Kidney tubule cell (primary cell): ENCODE measurements at regions not wholly inside any gene's neighbourhood (a gene's known extent, or its start where the extent isn't known, plus 50 kb on each side); places are given as distances from the start of the nearest gene placed in this dataset.

Experiments
- DNase-seq: peaks from one replicate; pipeline ENCODE4 v3.0.0-alpha.2; 2018; ENCODE audit warnings: low spot score

DNA sequence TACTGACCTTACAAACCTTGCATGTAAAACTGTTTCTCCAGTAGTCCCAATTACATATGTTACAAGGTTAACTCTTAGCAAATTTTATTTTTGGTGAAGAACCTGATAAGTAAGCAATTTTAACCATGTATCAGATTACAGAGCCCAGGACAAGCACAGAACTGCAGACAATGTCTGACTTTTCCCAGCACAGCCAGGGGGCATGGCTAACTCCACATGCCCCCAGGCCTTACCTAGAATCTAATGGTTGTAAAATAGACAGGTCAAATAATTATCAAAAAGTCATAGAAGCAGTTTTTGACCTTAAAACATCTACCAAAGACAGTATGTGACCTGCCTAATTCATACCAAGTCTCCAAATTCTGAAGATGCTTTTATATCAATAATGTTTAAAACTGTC, 364.1 kb downstream of the FOXO1 start:
- DNase-seq = no peak

DNA sequence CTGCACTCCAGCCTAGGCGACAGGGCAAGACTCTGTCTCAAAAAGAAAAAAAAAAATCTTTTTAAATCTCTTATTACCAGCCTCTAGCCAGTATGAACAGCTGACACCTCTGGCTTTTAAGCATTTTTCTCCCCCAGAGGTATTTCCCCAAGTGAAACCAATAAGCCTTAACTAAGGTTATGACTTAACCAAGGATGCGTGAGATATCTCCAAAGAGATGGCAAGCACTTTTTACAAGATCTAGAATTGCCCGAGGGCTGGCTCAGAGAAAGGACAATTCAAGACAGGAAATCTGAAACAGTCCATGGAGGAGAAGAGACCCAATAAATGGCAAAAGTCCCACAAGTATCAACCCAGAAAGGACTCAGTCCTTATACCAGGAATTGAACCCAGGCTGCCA, 362.1 kb downstream of the FOXO1 start:
- DNase-seq = no peak

DNA sequence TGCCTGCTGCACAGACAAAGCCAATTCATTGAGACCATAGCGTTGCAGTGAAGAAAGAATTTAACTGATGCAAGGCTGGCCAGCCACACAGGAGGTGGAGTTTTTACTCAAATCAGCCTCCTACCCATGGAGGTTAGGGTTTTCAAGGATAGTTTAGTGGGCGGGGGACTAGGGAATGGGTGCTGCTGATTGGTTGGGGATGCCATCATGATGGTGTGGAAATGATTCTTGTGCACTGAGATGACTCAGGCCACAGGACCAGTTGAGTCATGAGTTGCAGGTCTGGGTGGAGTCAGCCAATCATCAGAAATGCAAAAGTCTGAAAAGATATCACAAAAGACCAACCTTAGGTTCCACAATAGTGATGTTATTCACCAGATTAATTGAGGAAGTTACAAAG, 359.6 kb downstream of the FOXO1 start:
- DNase-seq = peak; percentile 5

DNA sequence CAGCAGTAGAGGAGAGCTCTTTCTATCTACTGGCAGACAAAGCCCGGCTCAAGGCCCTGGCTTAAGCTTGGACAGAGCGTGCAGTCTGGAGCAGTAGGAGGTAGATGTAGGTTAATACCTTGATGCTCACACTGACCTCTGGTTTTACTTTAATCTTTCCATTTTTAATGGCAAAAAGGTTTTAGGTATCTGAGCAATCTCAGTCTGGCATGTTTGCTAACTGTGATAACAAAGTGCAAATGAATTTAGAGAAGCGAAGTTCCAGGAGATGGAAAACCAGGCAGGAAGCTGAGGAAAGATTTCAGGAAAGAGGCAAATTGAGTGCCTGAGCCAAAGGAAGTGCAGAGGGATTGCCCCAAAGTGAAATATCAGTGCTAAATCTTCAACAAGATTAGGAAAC, 356.6 kb downstream of the FOXO1 start:
- no peak for DNase-seq

DNA sequence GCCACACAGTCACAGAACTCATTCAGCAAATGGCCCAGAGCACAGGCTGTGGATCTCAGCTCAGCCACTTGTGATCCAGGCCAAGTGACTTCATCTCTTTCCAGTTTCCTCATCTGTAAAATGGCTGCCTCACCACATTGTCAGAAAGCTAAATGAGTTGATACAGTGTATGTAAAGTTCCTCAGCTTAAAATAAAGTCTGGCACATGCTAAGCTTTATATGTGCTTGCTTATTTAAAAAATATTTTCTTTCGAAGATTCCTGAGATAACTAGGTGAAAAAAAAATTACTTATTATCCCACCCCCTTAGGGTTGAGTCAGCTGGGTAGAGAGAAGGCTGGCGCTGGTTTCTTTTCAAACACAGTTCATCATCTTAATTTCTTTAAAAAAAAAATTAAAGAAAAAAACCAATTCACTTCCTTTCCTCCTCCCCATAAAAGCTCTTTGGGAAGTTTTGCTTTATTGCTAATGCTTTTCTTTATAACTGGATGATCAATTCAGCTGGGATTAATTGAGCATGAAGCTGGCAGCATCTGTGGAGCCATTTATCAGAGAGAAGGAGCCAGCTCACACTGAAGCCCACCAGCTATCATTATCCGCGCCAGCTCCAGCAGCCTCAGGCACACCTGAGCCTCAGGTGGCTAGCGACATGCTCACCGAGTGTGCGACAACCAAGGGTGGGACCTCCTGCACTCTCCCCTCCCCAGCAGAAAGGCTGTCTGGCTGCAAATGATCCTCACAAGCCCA, 354.9 kb downstream of the FOXO1 start:
- DNase-seq = no peak

DNA sequence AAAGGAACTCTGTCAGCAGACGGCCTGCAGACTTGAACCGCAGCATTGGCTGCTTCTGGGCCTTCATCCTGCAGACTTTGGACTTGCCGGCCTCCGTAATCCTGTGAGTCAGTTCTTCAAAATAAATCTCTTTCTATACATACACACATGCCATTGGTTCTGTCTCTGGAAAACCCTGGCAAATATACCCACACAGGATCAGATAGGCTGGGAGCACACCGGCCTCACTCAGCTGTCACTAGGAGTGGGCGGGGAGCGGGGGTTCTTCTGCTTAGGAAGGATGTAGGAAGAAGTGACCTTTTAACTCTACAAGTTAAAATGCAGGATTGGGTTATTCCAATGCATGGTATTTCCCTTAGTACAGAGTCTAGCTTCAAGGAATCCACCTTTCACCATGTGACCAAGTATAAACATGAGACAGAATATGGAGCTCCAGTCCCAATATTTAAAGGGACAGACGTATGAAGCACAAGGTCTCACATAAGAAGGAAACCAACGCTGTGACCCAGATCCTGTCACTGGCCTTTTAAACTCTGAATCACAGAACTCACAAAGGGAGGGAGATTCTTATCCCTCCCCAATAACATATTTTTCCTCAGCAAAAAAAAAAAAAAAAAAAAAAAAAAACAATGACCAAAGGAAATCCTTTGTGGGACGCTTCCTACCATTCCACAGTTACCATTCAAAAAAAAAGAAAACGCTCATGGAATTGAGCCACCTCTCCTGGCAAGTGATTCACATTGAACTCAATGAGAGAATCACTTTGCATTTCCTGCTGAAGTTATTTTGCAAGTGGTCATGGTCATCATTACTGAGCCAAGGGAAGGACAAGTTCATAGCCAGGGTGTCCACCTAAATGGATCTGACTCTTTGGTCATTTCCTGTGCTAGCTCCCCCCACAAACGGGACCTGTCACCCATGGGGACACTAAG, 352.9 kb downstream of the FOXO1 start:
- DNase-seq = peak; percentile 23

DNA sequence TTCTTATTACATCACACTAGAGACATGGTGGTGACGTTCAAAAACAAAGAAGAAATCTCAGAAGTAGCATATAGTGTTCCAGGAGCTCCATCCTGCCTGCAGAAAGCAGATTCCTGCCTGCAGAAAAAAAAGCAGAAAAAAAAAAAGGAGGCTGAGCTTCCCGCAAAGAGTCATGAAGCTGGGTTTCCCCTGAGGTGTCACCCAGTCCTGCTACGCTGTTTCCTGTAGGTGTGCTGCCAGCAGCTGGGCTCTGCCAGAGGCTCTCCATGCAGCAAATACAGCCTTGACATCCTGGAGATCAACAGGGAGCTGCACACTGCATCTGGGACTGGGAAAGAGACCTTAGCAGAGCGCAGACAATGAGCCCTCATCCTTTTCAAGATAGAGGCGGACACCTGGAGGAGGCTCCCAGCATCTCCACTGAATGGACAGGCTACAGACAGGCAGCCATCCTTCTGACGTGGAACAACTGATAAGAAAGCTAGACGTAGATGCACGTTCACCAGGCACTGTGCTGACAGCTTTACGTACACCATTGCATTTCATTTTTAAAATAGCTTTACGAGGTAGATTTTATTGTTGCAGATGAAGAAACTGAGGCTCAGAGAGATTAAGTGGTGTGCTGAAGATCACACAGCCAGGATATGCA, 350.9 kb downstream of the FOXO1 start:
- peak; percentile 67 for DNase-seq

DNA sequence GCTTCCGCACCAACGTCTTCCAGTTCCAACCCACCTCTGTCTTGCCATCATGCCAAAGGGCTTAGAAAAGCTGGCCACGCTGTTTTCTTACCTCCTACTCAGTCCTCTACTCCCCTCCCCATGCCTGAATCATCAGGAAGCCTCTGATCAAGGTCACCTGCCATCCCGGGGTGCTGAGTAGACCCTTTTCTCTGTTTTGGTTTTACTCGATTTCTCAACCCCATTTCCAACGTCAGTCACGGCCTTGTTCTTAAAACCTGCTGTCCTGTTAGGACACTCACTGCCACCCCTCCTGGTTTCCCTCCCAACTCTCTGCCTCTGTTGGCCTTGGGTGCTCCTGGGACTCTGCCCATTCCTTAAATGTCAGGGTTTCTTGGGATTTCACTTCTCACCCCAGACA, 350.1 kb downstream of the FOXO1 start:
- no peak for DNase-seq

DNA sequence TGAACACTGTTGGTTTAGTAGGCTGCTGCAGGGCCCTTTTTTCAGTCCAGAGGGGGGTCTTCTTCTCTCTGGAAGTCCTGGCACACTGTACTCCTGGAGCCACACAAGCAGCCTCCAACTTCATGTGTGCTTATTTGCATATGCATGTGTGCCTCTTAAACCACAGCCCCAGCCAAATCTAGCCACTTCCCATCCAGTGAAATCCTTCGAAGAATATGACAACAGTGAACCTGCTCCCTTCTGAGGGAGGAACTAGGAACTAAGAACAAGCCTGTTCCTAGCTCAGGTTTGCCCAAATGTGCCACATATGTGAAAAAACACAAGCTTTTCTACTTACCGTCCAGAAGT, 348.5 kb downstream of the FOXO1 start:
- no peak for DNase-seq

DNA sequence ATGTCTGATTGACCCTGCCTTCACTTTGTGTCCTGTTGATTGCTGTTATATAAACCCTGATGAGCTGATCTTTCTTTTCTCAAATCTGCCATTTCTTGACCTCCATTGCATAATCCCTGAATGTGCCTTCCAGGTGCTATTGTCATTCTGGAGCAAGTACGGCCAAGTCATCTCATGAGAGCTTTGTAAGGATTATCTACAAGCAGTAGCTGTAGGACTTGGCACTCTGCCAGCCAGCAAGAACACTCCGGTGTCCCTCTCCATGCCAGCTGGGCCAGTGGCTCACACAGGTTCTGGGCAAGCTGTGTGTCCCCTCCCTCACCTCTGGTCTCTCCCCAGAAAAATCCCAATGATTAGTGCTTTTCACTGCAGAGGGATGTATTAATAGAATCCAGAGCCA, 348.1 kb downstream of the FOXO1 start:
- DNase-seq = no peak

DNA sequence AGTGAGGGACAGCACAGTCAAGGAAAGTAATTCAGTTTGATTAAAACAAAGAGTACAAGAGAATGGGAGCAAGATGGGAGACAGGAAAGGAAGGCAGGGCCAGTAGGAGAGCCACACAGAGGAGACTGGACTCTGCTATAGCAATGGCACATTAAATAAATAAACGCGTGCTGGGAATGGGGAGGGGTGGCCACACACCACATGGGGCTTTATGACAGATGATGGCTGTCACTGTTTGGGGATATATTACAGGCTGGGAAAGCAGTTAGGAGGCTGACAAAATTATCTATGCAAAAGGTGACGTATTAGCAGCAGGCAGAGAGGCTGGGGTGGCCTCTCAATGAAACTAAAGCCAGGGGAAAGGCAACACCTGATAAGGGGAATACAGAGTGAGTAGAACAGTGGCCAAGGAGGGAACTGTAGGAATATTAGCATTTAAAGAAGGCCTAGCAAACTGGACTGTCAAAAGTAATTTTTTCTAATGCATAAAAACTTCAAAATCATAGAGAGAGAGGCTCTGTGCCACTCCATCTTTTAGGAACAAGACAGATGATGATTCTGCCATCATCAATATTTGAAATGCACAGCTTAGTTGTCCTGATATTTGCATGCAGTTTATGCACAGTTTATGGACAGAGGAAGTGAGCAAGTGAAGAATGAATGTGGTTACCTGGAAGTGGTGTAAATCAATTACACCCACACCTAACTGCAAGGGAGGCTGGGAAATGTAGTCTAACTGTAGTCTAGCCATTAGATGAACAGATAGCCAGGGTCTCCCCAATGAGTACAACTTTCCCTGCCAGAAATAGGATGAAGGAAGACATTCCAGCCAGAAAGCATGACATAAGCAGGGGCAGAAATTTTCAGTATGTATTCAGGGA, 346.5 kb downstream of the FOXO1 start:
- DNase-seq = peak; percentile 29

DNA sequence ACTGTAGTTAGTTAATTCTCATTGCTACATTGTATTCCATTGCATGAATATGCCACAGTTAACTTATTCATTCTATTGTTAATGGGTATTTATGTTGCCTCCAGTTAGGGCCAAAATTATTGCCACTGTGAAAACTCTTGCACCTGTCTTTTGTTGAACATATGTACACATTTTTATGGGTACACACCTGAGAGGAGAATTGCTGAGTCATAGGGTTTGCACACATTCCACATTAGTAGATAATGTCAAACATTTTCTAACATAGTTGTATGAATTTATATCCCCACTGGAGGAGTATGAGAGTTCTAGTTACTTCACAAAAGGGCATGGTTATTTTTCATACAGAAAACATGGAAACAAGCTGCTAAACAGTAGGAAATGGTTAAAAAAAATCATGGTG, 338.4 kb downstream of the FOXO1 start:
- DNase-seq = no peak

DNA sequence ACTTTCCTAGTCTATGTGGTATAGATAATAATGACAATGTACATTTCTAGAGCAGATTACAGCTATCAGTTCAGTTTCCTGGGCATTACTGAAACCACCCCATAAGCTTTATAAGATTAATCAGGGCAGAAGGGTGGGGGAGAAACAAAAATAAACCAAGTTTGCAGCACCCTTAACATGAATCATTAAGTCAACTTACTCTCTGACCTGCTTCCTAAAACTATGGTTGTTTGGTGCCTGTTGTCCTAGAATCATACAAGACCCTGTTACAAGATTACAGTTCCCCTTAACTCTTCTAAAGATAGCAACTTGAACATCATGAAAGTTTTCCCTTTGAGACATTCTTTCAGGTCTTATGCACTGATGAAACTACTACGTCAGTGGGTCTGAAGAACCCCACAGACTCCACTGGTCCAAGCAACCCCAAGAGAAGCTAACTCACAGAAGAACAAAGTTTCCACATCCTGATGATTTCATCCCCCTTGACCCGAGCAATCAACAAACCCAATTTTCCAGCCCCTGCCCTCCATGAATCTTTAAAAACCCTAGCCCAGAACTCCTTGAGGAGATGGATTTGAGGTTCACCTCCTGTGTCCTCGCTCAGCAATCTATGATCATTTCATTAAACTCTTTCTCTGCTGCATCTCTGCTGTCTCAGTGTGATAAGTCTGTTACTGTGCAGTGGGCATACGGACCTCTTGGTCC, 336.5 kb downstream of the FOXO1 start:
- DNase-seq = no peak

DNA sequence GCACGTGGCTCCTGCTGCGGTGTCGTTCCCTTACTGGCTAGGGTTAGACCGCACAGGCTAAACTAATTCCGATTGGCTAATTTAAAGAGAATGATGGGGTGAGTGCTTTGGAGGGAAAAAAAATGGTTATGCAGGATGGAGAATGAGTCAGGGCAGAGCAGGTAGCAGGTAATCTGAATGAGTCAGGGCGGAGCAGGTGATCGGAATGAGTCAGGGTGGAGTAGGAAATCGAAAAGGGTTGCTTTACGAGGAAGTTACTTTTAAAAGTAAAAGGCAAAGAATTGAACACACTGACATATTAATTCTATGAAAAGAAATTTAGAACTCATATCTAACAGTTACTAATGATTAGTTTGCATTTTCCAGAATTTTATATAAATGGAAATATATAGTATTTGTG, 335.5 kb downstream of the FOXO1 start:
- no peak for DNase-seq

DNA sequence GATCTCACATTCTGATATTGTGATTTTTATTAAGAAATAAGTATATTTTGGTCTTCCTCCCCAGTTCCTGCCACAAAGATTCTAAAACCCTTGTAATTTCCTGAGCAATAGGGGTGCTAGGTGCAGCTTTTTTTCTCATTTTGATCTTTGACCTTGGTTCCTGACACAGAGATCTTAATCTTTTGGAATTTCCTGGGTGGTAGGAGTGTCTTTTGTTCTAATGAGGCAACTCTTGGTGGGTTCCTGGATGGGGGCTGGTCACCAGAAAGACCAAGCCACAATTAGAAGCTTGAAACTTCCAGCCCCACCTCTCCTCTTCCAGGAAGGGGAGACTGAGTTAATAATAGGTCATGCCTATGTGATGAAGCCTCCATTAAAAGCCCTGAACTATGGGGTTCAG, 334.6 kb downstream of the FOXO1 start:
- DNase-seq = no peak

DNA sequence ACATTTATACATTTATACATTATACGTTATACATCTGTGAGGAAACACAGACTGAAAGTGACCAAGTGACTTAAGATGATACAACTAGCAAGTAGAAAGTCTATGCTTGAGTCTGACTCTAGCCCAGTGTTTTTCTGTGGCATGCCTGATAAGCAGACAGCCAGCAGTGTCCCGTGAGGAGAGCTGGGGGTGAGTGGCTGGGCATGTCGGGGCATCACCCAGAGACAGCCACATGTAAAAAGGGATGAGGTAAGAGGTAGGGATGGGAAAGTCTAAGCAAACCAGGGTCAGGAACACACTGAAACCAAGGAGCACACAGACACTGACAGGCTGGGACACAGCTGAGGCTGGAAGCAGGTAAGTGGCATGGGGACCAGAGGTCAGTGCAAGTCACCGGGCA, 333.2 kb downstream of the FOXO1 start:
- DNase-seq = peak; percentile 14

DNA sequence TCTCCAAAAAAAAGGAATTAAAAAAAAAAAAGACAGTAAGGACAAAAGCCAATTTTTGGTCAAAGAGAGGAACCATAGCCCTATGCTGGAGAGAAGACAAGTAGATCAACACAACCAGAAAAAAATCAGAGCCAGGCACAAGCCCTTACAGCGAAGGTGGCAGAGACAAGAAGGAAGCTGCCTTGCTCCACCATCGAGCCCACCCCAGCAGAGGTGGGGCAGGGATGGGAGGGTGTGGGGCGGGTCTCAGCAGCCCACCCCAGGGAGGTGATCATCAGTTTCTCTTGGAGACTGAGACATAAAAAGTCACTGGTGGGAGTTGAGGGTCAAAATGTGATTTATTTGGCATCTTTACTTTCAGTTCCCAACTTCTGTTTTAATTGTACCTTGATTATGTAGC, 332.4 kb downstream of the FOXO1 start:
- no peak for DNase-seq

DNA sequence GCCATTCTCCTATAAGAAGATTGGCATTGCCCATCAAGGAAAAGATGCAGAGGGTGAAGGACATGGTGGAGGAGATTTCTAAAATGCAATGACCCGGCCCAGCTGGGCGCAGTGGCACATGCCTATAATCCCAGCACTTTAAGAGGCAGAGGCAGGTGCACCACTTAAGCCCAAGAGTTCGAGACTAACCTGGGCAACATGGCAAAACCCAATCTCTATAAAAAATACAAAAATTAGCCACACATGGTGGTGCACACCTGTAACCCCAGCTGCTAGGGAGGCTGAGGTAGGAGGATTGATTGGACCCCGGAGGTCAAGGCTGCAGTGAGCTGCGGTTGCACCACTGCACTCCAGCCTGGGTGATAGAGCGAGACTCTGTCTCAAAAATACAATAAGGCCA, 331.8 kb downstream of the FOXO1 start:
- DNase-seq = no peak

DNA sequence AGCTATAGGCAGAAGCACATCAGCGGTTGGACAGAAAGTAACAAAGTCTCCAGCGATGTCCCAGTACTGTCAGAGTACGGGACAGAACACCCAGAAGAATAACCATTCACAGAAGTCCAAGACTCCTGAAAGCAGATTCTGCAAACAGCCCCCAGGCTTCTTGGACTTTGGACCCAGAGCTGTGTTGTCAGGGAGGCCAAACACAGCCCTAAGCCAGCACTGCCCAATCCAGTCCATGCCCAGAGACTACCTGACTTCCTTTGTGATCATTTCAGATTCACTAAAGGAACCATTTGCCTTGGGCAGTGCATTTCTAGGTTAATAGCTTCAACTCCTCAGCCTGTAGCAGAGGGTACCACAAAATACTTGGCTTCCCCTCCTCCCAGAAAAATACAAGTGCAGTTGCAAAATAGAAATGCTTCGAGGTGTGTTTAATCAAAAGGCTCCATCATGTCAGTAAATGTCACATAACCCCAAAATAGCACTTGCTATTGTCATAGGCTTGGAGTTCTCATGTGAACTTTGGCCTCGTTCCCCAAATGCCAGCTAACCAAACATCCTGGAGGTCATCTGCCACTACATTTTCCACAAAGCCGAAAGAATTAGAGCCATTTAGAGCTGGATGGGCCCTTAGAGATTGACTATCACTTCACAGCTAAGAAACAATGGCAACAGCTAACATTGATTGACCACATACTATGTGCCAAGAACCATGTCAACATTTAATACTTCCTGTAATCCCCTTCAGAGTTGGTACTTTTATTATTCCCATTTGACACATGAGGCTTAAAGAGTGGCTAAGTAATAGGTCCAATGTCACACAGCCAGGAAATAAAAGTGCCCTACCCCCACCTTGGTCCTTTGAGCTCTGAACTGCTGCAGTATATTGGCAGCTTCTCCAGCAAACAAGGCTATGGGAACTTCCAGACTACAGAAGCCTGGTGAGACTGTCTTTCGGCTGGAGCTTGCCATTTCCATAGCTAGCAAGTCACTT, 329.9 kb downstream of the FOXO1 start:
- no peak for DNase-seq

DNA sequence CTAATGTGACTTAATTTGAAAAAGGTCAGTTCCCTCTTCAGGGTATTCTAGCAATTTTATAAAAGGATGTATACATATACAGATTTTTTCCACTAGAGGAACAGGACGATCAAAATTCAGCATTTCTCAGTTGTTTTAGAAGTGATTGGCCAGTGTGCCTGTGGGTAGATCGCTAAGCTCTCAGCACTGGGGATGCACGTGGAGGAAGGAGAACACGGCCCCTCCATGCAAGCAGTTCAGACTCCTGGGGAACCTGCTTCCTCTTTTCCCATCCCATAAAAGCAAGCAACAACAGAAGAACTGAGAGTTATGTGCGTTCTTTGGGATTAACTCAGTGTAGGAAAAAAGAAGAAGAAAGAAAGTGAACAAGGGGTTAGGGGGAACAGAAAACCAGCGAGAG, 328.8 kb downstream of the FOXO1 start:
- no peak for DNase-seq
